HG03066 (cell line): ENCODE measurements at regions not wholly inside any gene's neighbourhood (a gene's known extent, or its start where the extent isn't known, plus 50 kb on each side); places are given as distances from the start of the nearest gene placed in this dataset.

Source experiments
- ATAC-seq: cut with Tn5 transposase; IDR thresholded peaks from one replicate; pipeline ENCODE4 v1.9.1; 2021; ENCODE audit warnings: low read depth; ENCODE audit not compliant: unreplicated experiment

GRCh38 chr15:31545257-31545656 is 218.6 kb downstream of the KLF13 start:
- no peak for ATAC-seq

- ATAC-seq = no peak
Measured at GRCh38 chr15:31550211-31550977, 223.8 kb downstream of the KLF13 start.

GRCh38 chr15:31551323-31551722 is 224.7 kb downstream of the KLF13 start:
- no peak for ATAC-seq

GRCh38 chr15:31552482-31553099 is 226.0 kb downstream of the KLF13 start:
- no peak for ATAC-seq

- ATAC-seq = no peak
Measured at GRCh38 chr15:31554261-31554660, 227.6 kb downstream of the KLF13 start.

GRCh38 chr15:31555022-31555421 is 228.4 kb downstream of the KLF13 start:
- ATAC-seq = no peak

GRCh38 chr15:31556494-31557150 is 230.0 kb downstream of the KLF13 start:
- ATAC-seq = no peak

- ATAC-seq = no peak
Measured at GRCh38 chr15:31557899-31558298, 231.3 kb downstream of the KLF13 start.

- ATAC-seq = no peak
Measured at GRCh38 chr15:31558840-31559239, 232.2 kb downstream of the KLF13 start.

GRCh38 chr15:31559786-31560185 is 233.2 kb downstream of the KLF13 start:
- ATAC-seq = no peak

GRCh38 chr15:31560643-31561042 is 234.0 kb downstream of the KLF13 start:
- no peak for ATAC-seq

- ATAC-seq = no peak
Measured at GRCh38 chr15:31561156-31561555, 234.5 kb downstream of the KLF13 start.

- no peak for ATAC-seq
Measured at GRCh38 chr15:31563001-31563400, 236.4 kb downstream of the KLF13 start.

GRCh38 chr15:31563421-31563820 is 236.8 kb downstream of the KLF13 start:
- ATAC-seq = no peak

GRCh38 chr15:31567861-31568260 is 241.2 kb downstream of the KLF13 start:
- no peak for ATAC-seq

- no peak for ATAC-seq
Measured at GRCh38 chr15:31569836-31570235, 243.2 kb downstream of the KLF13 start.

- ATAC-seq = no peak
Measured at GRCh38 chr15:31570591-31570990, 244.0 kb downstream of the KLF13 start.

GRCh38 chr15:31571676-31572075 is 245.0 kb downstream of the KLF13 start:
- ATAC-seq = no peak

- no peak for ATAC-seq
Measured at GRCh38 chr15:31573759-31574158, 247.1 kb downstream of the KLF13 start.

GRCh38 chr15:31574766-31575165 is 248.1 kb downstream of the KLF13 start:
- no peak for ATAC-seq

- ATAC-seq = no peak
Measured at GRCh38 chr15:31577108-31577507, 250.5 kb downstream of the KLF13 start.

GRCh38 chr15:31579282-31579681 is 252.6 kb downstream of the KLF13 start:
- no peak for ATAC-seq
